Esophagus squamous epithelium (tissue), 5 donors: ENCODE measurements at regions not wholly inside any gene's neighbourhood (a gene's known extent, or its start where the extent isn't known, plus 50 kb on each side); places are given as distances from the start of the nearest gene placed in this dataset.

Experiments
- DNase-seq: peaks from one replicate; lab custom pipeline; 2025; lab: John Stamatoyannopoulos, UW
- H3K27ac ChIP-seq, 4 donors: fragments of 200-600 bp; sonication (generic); one replicate each; pipeline ENCODE4 v1.5.1; 2016 to 2019; ENCODE audit warnings: mild to moderate bottlenecking in 1 of 4
- H3K27me3 ChIP-seq, 4 donors: fragments of 200-600 bp; sonication (generic); 1 replicate in 3 of 4; 2 replicates in 1 of 4; pipeline versions ENCODE4 v1.5.1 to v1.6.0; 2017 to 2021; ENCODE audit warnings: antibody characterized with exemption in 1 of 4
- H3K36me3 ChIP-seq, 3 donors: fragments of 200-600 bp; sonication (generic); one replicate each; pipeline ENCODE4 v1.5.1; 2016 to 2019
- H3K4me1 ChIP-seq, 3 donors: fragments of 200-600 bp; sonication (generic); one replicate each; pipeline ENCODE4 v1.5.1; 2017 to 2019
- H3K4me3 ChIP-seq, 4 donors: fragments of 200-600 bp; sonication (generic); 1 replicate in 3 of 4; 2 replicates in 1 of 4; pipeline ENCODE4 v1.5.1; 2016 to 2019; ENCODE audit warnings: mild to moderate bottlenecking in 2 of 4, moderate library complexity in 1 of 4
- H3K9me3 ChIP-seq, 3 donors: fragments of 200-600 bp; sonication (generic); one replicate each; pipeline ENCODE4 v1.5.1; 2016 to 2019
- CTCF ChIP-seq, 6 experiments: fragments of 450-650 bp in 4 of 6; fragments of 200-600 bp in 2 of 6; sonication (generic) in 2 of 6; IDR thresholded peaks; one replicate each; pipeline ENCODE4 v1.5.1; 2016 to 2019; ENCODE audit warnings: antibody characterized with exemption in 6 of 6, mild to moderate bottlenecking in 4 of 6, moderate library complexity in 4 of 6
- POLR2A ChIP-seq, 4 donors: fragments of 450-650 bp; IDR thresholded peaks; one replicate each; pipeline ENCODE4 v1.6.1; 2017; ENCODE audit warnings: antibody characterized with exemption in 4 of 4, mild to moderate bottlenecking in 4 of 4, moderate library complexity in 3 of 4
- WGBS, 2 donors: methylation state at CpG; one replicate each; pipeline ENCODE4 v1.1.5; 2018; 5-methylcytosine and 5-hydroxymethylcytosine counted together
- intact Hi-C: fragments of 100-400 bp; cut with DNase I; formaldehyde crosslinking; loops from one replicate; pipeline ENCODE4 v1.15.0; 2022
- donor health status: DM: yes; HTN: yes; CAD: no.

- WGBS, 2 donors = 69 to 70% methylated on average over 3 of the region's 3 CpGs
- DNase-seq = no peak
- intact Hi-C loops = no loop called here
- Histone ChIP-seq H3K4me1 (no peaks in the 10 kb centered on the region), H3K27ac (no peak overlapping the region), H3K9me3 (no peaks in the 10 kb centered on the region), H3K4me3 (no peak overlapping the region), H3K36me3 (no peaks in the 10 kb centered on the region), H3K27me3 (no peaks in the 10 kb centered on the region)
- TF ChIP-seq CTCF (IDR thresholded peaks at IDR 0.05) = no peak
- TF ChIP-seq POLR2A (IDR thresholded peaks at IDR 0.05) = no peak
Measured at GRCh38 chr3:27827041-27827440, 104.9 kb upstream of the EOMES start.

- no peak for DNase-seq
- 53 to 63% methylated on average over 2 of the region's 2 CpGs for WGBS, 2 donors
- no peaks in the 10 kb centered on the region for H3K27me3 ChIP-seq
Measured at GRCh38 chr3:27840807-27841594, 118.9 kb upstream of the EOMES start.

GRCh38 chr3:27844052-27844675, 122.0 kb upstream of the EOMES start:
- TF ChIP-seq POLR2A (IDR thresholded peaks at IDR 0.05) = no peak
- no peak for TF ChIP-seq CTCF (IDR thresholded peaks at IDR 0.05)
- DNase-seq = no peak
- Histone ChIP-seq H3K4me3 (no peak overlapping the region), H3K36me3 (no peaks in the 10 kb centered on the region), H3K9me3 (no peaks in the 10 kb centered on the region), H3K27me3 (no peaks in the 10 kb centered on the region), H3K4me1 (no peaks in the 10 kb centered on the region), H3K27ac (no peak overlapping the region)
- intact Hi-C loops = no loop called here
- WGBS, 2 donors = 65 to 70% methylated on average over 1 of the region's 1 CpG

More at GRCh38 chr3:27840807-27841594, 118.9 kb upstream of the EOMES start:
- TF ChIP-seq POLR2A (IDR thresholded peaks at IDR 0.05) (no peak), CTCF (IDR thresholded peaks at IDR 0.05) (no peak)
- Histone ChIP-seq H3K36me3 (no peaks in the 10 kb centered on the region), H3K4me3 (no peak overlapping the region), H3K4me1 (no peaks in the 10 kb centered on the region), H3K9me3 (no peaks in the 10 kb centered on the region), H3K27ac (no peak overlapping the region)
- intact Hi-C loops = no loop called here

GRCh38 chr3:27847697-27848096, 125.6 kb upstream of the EOMES start:
- 38 to 65% methylated on average over 4 to 5 of the region's 6 CpGs for WGBS, 2 donors
- Histone ChIP-seq H3K36me3 (no peaks in the 10 kb centered on the region), H3K9me3 (peaks cover 0 to 6% (median 0%) of the 10 kb centered on the region in 3 donors), H3K4me1 (no peaks in the 10 kb centered on the region), H3K27me3 (no peaks in the 10 kb centered on the region), H3K27ac (no peak overlapping the region), H3K4me3 (no peak overlapping the region)
- TF ChIP-seq CTCF (IDR thresholded peaks at IDR 0.05) (no peak), POLR2A (IDR thresholded peaks at IDR 0.05) (no peak)
- intact Hi-C loops = no loop called here
- no peak for DNase-seq

- 13 to 20% methylated on average over 1 of the region's 1 CpG for WGBS, 2 donors
- H3K27me3 ChIP-seq = no peaks in the 10 kb centered on the region
- no peak overlapping the region for H3K27ac ChIP-seq
- H3K4me3 ChIP-seq = no peak overlapping the region
- H3K4me1 ChIP-seq = no peaks in the 10 kb centered on the region
- TF ChIP-seq POLR2A (IDR thresholded peaks at IDR 0.05) (no peak), CTCF (IDR thresholded peaks at IDR 0.05) (no peak)
- H3K9me3 ChIP-seq = peaks cover 0 to 9% (median 0%) of the 10 kb centered on the region in 3 donors
- no peaks in the 10 kb centered on the region for H3K36me3 ChIP-seq
- intact Hi-C loops = no loop called here
- no peak for DNase-seq
Measured at GRCh38 chr3:27848826-27849225, 126.7 kb upstream of the EOMES start.
